ENCODE measurements at regions not wholly inside any gene's neighbourhood (a gene's known extent, or its start where the extent isn't known, plus 50 kb on each side); places are given as distances from the start of the nearest gene placed in this dataset.

- Mint-ChIP-seq H3K4me3 (no peak overlapping the region), H3K27ac (no peak overlapping the region), H3K27me3 (peaks cover under 1% of the 10 kb centered on the region), H3K9me3 (no peaks in the 10 kb centered on the region), H3K4me1 (no peaks in the 10 kb centered on the region)
- ATAC-seq (no peak), DNase-seq (no peak)
Measured at GRCh38 chr4:24260133-24260715, 324.1 kb downstream of the DHX15 start.

- no peak overlapping the region for H3K4me3 Mint-ChIP-seq
- H3K9me3 Mint-ChIP-seq, result no peaks in the 10 kb centered on the region
- DNase-seq, result no peak
- peaks cover 9% of the 10 kb centered on the region for H3K27me3 Mint-ChIP-seq
- H3K27ac Mint-ChIP-seq, result no peak overlapping the region
- ATAC-seq, result no peak
- no peaks in the 10 kb centered on the region for H3K4me1 Mint-ChIP-seq
Measured at GRCh38 chr4:24256547-24256946, 327.8 kb downstream of the DHX15 start.

- no peaks in the 10 kb centered on the region for H3K4me1 Mint-ChIP-seq
- no peak overlapping the region for H3K4me3 Mint-ChIP-seq
- ATAC-seq (no peak), DNase-seq (no peak)
- no peak overlapping the region for H3K27ac Mint-ChIP-seq
- H3K9me3 Mint-ChIP-seq, result no peaks in the 10 kb centered on the region
- H3K27me3 Mint-ChIP-seq, result peaks cover 9% of the 10 kb centered on the region
Measured at GRCh38 chr4:24256066-24256465, 328.3 kb downstream of the DHX15 start.

DNA sequence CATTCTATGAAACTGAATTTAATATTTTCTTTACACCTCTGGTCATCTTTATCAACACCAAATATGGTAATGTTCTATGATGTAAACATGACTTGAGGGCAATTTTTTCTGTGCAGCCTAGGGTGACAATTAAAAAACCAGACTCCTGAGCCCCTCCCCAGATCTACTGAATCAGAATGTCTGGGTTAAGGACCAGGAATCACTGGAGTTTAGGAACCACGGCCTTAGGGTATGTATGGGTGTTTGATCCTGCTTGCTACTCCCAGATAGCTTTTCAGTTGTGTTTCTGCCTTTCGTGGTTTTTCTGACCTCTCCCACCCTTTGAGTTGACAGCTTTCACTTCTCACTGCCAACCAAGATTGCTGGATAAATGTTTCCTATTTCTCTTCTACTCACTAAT lies 332.2 kb downstream of the DHX15 start:
- Mint-ChIP-seq H3K4me3 (no peak overlapping the region), H3K27me3 (peaks cover 9% of the 10 kb centered on the region), H3K4me1 (no peaks in the 10 kb centered on the region), H3K27ac (no peak overlapping the region), H3K9me3 (peaks cover 0 to 3% of the 10 kb centered on the region in 2 donors)
- DNase-seq (no peak), ATAC-seq (no peak)

DNA sequence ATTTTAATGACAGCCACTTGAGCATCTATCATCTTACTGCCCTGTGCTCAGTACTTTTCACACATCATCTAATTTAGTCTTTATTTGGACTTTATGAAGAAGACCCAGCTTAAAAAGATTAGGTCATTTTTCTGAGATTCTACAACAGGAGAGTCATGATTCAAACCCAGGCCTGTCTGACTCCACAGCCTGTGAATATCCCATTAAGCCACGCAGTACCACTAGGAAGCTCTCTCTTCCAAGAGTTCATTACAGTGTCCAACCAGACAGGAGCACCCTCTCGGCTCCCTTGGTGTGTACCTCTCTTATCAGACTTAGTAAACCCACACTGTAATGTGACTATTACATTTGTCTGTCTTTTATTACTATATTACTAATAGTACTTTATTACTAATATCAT lies 332.8 kb downstream of the DHX15 start:
- peaks cover 9% of the 10 kb centered on the region for H3K27me3 Mint-ChIP-seq
- H3K4me1 Mint-ChIP-seq, result no peaks in the 10 kb centered on the region
- peaks cover 0 to 3% of the 10 kb centered on the region in 2 donors for H3K9me3 Mint-ChIP-seq
- no peak for ATAC-seq
- no peak for DNase-seq
- H3K4me3 Mint-ChIP-seq, result no peak overlapping the region
- no peak overlapping the region for H3K27ac Mint-ChIP-seq

DNA sequence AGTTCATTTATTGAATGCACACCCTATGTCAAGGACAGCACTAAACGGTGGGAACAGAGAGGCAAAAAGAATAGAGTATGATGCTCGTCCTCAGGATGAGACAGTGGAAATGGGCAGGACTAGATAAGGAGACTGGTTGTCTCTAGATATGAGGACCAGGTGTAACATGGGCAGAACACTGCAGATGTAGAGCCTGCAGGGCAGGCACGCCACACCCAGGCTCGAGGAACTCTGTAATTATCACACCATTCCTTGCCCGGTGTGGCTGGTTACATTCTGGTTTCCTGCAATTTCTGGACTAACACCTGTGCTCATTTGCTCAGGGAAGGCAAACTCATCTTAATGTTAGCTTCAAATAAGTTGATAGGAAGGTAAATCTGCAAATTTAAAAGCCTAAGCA lies 334.4 kb downstream of the DHX15 start:
- ATAC-seq (no peak), DNase-seq (no peak)
- Mint-ChIP-seq H3K4me3 (no peak overlapping the region), H3K27ac (no peak overlapping the region), H3K4me1 (no peaks in the 10 kb centered on the region), H3K9me3 (peaks cover 0 to 3% of the 10 kb centered on the region in 2 donors), H3K27me3 (peaks cover 9% of the 10 kb centered on the region)

- ATAC-seq (no peak), DNase-seq (no peak)
- H3K27me3 Mint-ChIP-seq, result peaks cover under 1% of the 10 kb centered on the region
- H3K4me1 Mint-ChIP-seq, result no peaks in the 10 kb centered on the region
- H3K4me3 Mint-ChIP-seq, result no peak overlapping the region
- no peak overlapping the region for H3K27ac Mint-ChIP-seq
- peaks cover 0 to 3% of the 10 kb centered on the region in 2 donors for H3K9me3 Mint-ChIP-seq
Measured at GRCh38 chr4:24248674-24249630, 335.4 kb downstream of the DHX15 start.

DNA sequence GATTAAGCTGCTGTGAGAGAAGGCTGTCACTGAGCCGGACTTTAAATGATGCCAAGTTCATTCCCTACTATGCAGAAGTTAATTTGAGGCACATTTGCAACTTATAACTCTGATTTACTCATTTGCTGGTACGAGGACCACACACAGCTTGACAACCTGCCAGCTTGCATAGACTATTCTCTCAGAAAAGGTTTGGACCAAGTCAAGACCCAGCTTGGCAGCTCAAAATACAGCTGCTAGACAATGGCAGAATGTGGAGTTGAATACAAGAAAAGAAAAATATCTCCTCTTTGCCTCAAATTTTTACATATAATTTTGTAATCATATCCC lies 338.9 kb downstream of the DHX15 start:
- DNase-seq (no peak), ATAC-seq (no peak)
- Mint-ChIP-seq H3K9me3 (peaks cover 0 to 3% of the 10 kb centered on the region in 2 donors), H3K27me3 (no peaks in the 10 kb centered on the region), H3K27ac (no peak overlapping the region), H3K4me1 (no peaks in the 10 kb centered on the region), H3K4me3 (no peak overlapping the region)

- no peak overlapping the region for H3K4me3 Mint-ChIP-seq
- ATAC-seq (no peak), DNase-seq (no peak)
- no peak overlapping the region for H3K27ac Mint-ChIP-seq
- H3K9me3 Mint-ChIP-seq, result no peaks in the 10 kb centered on the region
- H3K27me3 Mint-ChIP-seq, result no peaks in the 10 kb centered on the region
- H3K4me1 Mint-ChIP-seq, result no peaks in the 10 kb centered on the region
Measured at GRCh38 chr4:24244663-24245490, 339.5 kb downstream of the DHX15 start.

DNA sequence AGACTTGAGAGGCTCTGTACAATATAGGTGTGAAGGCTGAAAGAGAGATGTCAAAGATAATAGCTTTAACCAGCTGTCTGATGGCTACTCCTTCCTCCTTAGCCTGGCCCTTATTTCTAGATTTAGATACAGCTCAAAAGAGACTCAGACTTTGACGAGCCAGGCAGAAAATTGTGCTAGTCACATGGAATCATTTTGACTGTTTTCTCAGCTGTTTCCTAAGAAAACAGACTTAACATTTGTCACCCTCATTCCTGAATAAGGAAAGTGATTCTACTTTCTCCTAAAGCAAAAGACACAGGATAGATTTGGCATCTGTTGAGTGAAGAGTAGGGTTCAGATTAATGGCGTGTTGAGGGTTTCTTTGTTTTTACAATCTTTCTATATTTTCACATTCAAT lies 340.7 kb downstream of the DHX15 start:
- H3K4me3 Mint-ChIP-seq, result no peak overlapping the region
- H3K27ac Mint-ChIP-seq, result no peak overlapping the region
- no peak for ATAC-seq
- H3K9me3 Mint-ChIP-seq, result no peaks in the 10 kb centered on the region
- no peaks in the 10 kb centered on the region for H3K27me3 Mint-ChIP-seq
- no peak for DNase-seq
- H3K4me1 Mint-ChIP-seq, result no peaks in the 10 kb centered on the region

GRCh38 chr4:24241511-24241910 lies 342.8 kb downstream of the DHX15 start:
- no peak overlapping the region for H3K27ac Mint-ChIP-seq
- DNase-seq (no peak), ATAC-seq (no peak)
- no peaks in the 10 kb centered on the region for H3K4me1 Mint-ChIP-seq
- no peaks in the 10 kb centered on the region for H3K27me3 Mint-ChIP-seq
- no peaks in the 10 kb centered on the region for H3K9me3 Mint-ChIP-seq
- no peak overlapping the region for H3K4me3 Mint-ChIP-seq

- Mint-ChIP-seq H3K4me1 (no peaks in the 10 kb centered on the region), H3K27me3 (no peaks in the 10 kb centered on the region), H3K9me3 (no peaks in the 10 kb centered on the region), H3K27ac (no peak overlapping the region), H3K4me3 (no peak overlapping the region)
- no peak for ATAC-seq
- no peak for DNase-seq
Measured at GRCh38 chr4:24240655-24241054, 343.7 kb downstream of the DHX15 start.

DNA sequence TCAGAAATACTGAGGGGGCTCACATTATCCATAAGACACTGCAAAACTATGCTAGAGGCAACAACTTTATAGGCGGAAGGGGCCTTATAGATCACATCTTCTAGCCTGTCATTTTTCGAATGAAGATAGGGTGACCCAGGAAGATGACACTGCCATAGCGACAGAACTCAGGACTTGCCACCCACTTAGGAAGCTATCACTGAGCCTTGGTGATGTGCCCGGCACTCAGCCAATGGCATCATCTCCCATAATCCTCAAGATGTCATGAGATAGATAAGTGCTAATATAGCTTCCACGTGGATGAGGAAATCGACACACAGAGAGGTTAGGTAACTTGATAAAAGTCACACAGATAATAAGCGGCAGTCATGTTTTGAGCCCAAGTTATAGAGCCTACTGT lies 346.6 kb downstream of the DHX15 start:
- Mint-ChIP-seq H3K4me3 (no peak overlapping the region), H3K4me1 (no peaks in the 10 kb centered on the region), H3K27me3 (no peaks in the 10 kb centered on the region), H3K9me3 (no peaks in the 10 kb centered on the region), H3K27ac (no peak overlapping the region)
- DNase-seq (no peak), ATAC-seq (no peak)

- DNase-seq (no peak), ATAC-seq (no peak)
- Mint-ChIP-seq H3K4me3 (no peak overlapping the region), H3K4me1 (no peaks in the 10 kb centered on the region), H3K27me3 (no peaks in the 10 kb centered on the region), H3K27ac (peak overlapping the region in 1 of 2 donors; percentile 71), H3K9me3 (no peaks in the 10 kb centered on the region)
Measured at GRCh38 chr4:24236532-24236931, 346.7 kb upstream of the PPARGC1A start.

DNA sequence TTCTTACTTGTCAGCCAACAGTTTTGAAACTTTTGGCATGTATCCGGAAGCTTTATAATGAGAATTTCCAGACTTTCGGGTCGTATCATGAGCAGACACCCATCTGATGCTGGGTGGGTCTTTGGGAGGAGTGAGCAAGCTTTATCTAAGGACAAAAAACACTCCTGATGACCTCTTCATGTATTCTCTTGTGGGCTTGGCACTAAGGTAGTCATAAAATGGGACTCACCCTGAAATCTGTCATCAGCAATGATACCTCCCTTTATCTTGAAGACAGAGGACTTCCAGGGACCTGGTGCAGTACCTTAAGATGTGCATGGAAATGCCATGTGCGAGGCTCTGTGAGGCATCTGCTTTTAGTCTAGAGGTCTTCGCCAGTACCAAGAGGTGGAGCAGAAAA lies 346.3 kb upstream of the PPARGC1A start:
- Mint-ChIP-seq H3K27ac (peak overlapping the region in 1 of 2 donors; percentile 71), H3K4me1 (no peaks in the 10 kb centered on the region), H3K9me3 (no peaks in the 10 kb centered on the region), H3K27me3 (no peaks in the 10 kb centered on the region), H3K4me3 (no peak overlapping the region)
- DNase-seq (no peak), ATAC-seq (no peak)

GRCh38 chr4:24235618-24236017 lies 345.8 kb upstream of the PPARGC1A start:
- Mint-ChIP-seq H3K9me3 (peaks cover 0 to under 1% of the 10 kb centered on the region in 2 donors), H3K27me3 (no peaks in the 10 kb centered on the region), H3K27ac (peak overlapping the region in 1 of 2 donors; percentile 12), H3K4me3 (no peak overlapping the region), H3K4me1 (no peaks in the 10 kb centered on the region)
- ATAC-seq (no peak), DNase-seq (no peak)

All from stimulated activated naive CD8-positive, alpha-beta T cell treated with anti-CD3 and anti-CD28 coated beads, Interleukin-15, amount 100 ng/mL, for 72 hours (primary cell).